COLO668 (cell line): ENCODE measurements at regions not wholly inside any gene's neighbourhood (a gene's known extent, or its start where the extent isn't known, plus 50 kb on each side); places are given as distances from the start of the nearest gene placed in this dataset.

Experiments used
- DNase-seq: peaks from one replicate; lab custom pipeline; 2025; ENCODE audit not compliant: unreplicated experiment; lab: John Stamatoyannopoulos, UW

DNA sequence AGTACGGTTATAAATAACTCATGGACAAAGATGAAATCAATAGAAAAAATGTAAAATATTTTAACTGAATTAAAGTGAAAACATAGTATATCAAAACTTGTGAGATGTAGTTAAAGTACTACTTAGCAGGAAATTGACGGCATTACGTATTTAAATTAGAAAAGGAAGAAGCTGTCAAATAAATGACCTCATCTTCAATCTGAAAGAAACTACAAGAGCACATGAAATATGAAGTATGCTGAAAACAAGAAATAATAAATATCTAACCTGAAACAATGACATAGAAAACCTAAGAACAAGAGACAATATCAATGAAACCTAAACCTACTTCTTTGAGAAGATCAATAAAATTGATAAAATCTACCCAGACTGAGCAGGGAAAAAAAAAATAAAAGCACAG is 122.2 kb upstream of the PDE4B start:
- DNase-seq = no peak

DNA sequence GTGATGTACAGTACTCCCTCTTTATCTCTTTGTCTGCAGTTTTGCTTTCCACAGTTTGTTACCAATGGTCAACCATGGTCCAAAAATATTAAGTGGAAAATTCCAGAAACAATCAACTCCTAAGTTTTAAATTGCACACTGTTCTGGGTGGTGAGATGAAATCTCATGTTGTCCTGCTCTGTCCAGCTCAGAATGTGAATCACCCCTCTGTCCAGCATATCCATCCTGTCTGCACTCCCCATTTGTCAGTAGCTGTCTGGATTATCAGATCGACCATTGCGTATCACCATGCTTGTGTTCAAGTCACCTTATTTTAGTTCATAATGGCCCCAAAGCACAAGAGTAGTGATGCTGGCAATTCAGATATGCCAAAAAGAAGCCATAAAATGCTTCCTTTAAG is 118.2 kb upstream of the PDE4B start:
- DNase-seq = no peak

DNA sequence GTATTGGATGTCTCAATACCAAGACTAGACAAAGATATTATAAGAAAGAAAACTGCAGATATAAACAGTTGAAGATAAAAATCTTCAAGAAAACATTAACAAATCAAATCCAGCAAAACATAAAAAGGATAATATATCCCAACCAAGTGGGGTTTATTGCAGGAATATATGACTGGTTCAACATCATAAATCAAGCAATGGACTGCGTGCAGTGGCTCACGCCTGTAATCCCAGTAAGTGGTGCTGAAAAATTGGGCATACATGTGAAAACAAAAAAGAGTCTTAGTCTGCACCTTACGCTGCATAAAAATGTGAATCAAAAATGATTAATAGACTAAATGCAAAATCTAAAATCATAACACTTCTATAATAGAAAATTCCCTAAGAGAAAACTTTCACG is 112.9 kb upstream of the PDE4B start:
- DNase-seq = no peak

DNA sequence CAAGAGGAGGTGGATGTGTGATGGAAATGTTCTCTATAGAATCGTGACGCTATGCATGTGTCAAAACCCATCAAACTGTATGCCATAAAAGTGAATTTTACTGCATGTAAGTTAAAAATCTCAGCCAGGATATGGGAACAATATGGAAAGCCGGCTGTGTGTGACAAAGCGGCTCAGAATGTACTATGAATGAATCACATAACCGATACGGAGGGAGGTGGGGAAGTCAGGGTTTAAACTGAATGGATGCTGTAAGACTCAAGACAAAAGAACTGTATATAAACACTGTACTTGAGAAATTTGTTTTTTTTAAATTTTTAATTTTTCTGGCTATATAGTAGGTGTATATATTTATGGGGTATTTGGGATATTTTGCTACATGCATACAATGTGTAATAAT is 111.6 kb upstream of the PDE4B start:
- DNase-seq = no peak

DNA sequence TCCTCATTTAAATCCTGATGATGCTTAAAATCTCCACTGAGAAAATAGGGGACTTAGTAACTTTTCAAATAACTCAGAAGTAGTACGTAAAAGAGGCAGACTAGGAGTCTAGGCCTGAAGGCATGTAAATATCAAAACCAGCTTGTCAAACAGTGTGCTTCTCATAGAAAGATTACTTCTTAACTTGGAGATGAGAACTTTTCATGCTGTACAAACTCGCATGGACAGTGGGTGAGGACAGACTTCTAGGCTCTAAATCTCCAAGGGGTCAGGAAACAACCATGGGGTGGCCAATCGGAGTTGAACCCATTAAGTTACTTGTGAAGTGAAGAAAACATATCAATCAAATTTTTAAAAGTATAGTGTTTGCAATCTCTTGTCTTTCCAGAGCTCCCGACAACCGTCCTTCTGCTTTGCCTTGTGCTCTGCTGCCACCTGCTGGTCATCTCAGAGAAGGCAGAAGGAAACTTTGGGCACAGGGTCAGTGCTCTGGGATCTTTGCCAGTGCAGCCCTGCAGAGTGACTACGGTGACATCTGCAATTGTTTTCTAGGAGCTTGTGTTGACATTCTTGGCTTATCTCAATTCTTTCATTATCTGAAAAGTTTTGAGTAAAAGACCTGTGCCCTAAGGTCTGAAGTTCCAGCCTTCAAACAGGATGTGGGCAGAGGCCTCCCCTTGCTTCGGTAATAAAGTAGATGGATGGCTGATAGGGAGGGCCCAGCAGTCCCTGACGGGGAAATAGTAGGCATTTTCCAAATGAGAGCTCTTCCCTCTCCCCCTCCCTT is 105.1 kb upstream of the PDE4B start:
- DNase-seq = peak; percentile 90

DNA sequence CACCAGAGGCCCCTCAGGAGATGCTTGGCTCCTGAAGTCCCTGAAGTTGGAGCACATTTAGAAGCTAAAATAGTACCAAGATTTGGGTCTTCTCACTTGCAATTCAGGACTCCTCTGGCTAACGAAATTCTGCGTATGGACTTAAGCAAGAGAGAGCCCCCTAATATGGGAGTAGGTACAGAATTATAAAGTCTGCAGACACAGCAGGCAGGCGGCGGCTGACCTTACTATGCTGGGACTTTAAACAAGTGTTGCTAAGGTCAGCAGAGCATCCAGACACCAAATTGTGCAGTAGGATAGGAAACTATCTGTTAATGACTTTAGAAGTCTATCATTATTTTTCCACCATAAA is 104.5 kb upstream of the PDE4B start:
- no peak for DNase-seq

DNA sequence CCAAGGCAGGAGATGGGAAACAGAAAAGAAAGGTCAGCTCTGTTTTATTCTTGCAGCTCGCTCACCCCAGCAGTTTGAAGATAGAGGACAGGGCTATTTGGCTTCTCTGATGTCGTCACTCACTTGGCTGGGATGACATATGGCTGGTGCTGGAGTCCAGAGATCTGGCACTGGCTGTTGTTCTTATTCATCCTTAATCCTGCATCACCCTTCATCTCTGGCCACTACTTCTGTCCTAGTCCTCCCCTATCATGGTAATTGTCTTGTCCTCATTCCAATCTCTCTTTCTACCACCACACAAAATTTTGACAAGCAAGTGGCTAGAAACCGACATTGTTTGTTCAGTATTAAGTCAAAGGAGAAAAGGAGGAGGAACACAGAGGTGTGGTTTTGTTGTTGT is 103.8 kb upstream of the PDE4B start:
- no peak for DNase-seq

DNA sequence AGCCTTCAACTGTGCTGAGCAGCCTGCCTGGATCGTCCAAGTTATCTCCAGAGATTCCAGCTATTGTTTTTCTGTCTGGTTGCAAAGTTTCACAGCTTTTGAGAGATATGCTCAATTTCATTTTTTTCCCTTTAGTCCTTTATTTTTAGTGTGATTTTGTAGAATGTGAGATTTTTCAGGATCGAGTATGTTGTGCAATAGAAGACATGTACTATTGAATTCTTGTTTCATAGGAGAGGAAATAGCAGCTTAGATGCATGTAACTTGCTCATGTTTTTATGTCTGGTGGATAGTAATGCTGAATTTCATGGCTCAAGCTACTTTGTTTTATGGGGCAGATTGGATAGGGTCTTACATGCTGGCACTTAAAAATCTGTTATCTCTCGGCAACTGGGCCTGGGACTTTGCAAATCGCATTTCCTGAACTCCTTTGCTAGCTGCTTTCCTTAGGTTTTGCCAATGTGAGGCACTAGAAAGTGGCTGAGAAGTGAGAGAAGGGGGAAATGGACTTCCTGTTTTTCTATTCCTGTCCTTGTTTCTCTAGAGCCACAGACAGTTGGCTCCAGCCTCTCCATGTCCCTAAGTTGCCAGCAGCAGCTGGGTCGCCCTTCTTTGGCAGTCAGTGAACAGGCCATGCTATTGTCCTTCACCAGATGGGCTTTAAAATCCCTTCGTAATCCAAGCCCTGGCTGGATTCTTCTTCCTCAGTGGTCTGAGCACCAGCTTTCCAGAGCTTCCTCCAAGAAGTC is 101.4 kb upstream of the PDE4B start:
- DNase-seq = no peak

DNA sequence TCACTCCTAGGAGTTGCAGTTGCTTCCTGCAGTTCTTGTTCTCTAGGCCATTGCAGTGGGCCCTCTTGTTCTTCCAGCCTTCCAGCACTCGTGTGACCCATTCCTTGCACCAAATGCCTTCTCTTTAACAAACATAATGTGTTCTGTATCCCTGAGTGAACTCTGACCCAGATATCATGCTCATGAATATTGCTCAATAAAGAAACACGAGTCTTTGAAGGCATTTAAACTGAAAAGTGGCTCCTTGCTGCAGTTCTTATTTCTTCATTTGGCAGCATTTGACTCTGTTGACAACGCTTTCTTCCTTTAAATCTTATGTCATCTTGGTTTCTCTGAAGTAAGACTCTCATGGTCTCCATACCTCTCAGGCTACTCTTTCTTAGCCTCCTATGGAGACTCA is 100.7 kb upstream of the PDE4B start:
- no peak for DNase-seq

DNA sequence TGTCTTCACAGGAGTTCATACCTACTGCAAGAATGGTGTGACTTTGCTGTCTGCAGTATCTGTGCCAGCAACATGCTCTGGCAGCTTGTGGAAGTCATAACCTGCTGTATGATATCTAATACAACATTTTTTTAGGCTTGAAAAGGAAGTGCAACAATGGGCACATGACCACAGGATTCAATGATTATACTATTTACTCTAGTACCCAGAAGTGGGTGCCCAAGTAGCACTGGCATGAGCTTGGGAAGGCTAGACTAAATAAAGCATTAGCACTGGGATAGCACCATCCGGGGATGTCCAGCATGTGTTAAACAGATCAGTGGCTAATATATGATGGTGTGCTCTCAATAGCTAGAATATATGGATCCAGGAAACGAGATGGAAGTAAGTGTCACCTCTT is 98.6 kb upstream of the PDE4B start:
- DNase-seq = no peak

DNA sequence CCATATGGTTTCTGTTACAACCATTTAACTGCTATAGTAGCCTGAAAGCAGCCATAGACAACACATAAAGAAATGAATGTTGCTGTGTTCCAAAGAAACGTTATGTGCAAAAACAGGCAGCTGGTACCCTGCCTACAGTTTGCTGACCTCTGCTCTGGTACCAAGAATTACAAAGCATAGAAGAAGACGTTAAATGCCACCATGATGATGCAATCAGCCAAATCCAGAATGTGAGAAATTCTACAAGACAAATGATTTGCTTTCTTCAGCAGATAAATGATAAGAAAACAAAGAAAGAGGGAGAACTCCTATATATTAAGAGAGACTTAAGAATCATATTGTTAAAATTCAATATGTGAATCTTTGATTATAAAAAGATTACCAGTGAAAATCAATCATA is 97.8 kb upstream of the PDE4B start:
- DNase-seq = no peak

DNA sequence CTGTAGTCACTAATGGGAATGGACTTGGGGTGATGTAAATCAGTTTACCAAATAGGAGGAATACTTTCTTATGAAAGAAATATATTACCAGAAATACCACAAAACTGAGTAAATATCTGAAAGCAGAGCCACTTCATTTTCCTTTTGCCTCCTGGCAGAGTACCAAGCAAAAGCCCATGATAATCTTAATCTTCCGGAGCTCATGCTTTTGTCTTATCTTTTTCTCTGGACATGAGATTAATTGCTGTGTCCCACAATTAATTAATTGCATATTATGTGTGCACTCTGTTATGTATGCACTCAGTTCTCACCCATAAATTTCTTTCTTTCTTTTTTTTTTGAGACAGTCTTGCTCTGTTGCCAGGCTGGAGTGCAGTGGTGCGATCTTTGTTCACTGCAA is 94.1 kb upstream of the PDE4B start:
- no peak for DNase-seq

DNA sequence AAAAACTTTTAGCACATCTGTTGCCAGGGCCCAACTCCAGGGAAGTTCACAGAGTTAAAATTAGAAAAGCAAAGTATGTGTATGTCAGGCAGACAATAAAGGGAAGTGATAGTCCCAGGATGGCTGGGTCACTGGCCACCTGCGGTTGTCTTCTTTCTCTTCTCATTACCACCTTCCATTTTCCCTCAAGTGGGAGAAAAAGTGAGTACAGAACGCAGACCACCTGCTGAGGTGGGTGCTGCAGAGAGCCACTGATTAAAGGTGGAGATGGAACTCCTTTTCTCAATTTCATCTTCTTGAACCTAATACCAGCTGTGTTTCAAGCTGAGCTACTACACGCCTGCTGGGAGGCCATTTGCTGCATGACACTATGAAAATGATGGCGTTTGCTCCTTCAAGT is 88.8 kb upstream of the PDE4B start:
- no peak for DNase-seq

DNA sequence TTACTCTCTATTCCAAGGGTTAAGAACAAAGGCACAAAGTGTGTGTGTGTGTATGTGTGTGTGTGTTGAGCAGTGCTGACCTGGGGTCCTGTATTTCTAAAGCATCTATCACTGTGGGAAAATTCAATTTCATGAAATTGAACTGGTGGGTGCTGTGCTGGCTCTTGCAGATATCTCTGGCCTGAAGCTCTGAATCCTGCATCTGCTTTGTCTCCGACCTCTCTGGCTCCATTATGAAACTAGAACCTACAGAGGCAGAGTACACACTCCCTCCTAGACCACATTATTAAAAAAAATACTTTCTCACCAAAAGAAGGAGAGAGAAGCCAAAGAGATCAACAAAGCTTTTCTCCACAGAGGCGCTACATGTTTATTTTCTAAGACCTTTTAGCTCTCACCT is 88.4 kb upstream of the PDE4B start:
- DNase-seq = no peak

DNA sequence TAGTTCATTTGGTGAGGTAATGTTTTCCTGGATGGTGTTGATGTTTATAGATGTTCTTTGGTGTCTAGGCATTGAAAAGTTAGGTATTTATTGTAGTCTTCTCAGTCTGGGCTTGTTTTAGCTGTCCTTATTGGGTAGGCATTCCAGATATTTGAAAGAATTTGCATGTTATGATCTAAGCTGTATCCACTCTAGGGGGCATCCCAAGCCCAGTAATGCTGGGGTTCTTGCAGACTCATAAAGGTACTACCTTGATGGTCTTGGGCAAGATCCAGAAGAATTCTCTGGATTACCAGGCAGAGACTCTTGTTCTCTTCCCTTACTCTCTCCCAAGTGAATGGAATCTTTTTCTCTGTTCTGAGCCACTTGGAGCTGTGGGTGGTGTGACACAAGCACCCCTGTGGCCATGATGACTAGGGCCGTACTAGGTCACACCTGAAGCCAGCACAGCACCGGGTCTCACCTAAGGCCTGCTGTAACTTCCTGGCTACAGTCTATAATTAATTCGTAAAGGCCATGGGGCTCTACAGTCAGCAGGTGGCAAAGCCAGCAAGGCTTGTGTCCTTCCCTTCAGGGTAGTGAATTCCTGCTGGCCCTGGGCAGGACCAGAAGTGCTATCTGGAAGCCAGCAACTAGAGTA is 74.8 kb upstream of the PDE4B start:
- peak; percentile 42 for DNase-seq

DNA sequence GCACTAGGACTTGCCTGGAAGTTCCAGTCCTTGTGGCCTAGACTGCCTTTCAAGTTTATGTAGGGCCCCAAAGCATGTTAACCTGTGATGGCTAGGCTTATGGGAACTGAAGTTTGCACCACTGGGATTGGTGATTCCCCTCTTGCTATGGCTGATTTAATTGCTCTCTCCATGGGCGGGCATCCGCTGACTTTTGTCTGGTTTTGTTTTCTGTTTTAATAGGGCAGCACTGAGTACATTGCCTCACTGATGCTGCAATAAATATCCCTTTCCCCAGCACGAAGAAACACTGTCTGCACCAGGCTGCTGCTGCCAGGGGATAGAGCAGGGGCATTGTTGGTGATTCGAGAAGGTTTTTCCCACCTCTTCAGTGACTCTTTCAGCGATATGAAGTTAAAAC is 73.3 kb upstream of the PDE4B start:
- DNase-seq = no peak

DNA sequence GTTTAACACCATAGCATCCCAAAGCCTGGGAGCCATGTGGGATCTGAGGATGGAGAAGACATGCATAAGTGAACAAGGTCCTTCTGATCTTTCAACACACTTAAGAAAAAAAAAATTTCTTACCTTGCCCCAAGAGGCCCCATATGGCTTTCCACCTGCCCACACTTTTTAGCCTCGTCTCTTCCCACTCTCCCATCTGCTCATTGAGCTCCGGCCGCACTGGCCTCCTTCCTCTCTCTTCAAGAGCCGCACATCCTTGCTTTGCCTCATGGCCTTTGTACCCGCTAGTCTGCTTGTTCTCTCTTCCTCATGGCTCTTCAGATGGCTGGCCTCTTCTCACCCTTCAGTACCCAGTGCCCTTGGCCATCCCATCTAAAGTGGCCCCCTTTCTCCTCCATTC is 70.2 kb upstream of the PDE4B start:
- no peak for DNase-seq

DNA sequence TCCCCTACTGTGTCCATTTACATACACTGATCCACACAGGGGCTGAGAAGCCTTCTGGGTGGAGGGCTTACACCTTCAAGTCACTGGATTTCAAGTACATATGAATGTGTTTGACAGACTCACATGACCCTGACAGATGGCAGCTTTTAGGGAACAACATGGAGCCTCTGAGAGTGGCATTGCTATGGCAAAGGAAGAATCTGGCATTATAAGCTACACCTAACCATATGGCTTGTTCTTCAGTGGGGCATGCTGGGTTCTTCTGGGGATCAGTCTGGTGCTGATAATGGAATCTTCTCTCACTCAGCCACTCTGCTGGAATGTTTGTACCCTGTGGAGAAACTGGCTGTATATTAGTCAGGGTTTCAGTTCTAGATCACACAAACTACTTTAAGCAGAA is 68.5 kb upstream of the PDE4B start:
- DNase-seq = no peak

DNA sequence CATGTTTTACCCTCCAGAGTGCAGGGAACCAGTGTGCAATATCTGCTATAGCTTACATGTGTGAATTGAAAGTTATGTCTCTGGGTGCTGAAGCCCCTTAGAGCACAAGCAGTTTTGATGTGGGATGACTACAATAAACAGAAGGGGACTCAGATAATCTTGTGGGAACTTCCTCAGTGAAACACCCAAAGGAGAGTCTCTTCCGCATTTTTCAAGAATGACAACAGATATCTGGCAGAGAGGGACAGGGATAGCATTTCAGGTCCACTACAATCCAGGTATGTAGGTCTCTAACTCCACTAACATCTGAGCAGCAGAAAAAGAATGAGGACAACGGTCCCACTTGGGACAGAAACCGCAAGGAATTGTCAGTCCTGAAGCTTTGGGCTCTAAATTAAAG is 67.6 kb upstream of the PDE4B start:
- no peak for DNase-seq

DNA sequence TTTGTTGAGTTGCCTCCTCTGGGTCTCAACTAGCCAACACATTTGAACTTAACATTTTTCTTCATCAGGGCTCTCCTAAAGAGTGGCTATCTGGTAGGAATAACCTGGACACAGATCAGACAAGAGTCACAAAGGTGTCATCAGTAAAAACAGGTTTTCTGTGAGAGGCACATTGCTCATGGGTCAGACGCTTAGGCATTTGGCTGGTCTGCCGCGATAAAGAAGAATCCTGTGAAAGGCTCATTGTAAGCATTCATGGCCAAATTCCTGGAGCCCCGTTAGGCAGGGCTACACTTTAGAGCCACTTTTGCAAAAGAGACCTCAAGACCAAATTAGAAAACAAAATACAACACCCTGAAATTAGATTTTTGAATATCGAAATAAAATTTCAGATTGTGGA is 64.2 kb upstream of the PDE4B start:
- no peak for DNase-seq

DNA sequence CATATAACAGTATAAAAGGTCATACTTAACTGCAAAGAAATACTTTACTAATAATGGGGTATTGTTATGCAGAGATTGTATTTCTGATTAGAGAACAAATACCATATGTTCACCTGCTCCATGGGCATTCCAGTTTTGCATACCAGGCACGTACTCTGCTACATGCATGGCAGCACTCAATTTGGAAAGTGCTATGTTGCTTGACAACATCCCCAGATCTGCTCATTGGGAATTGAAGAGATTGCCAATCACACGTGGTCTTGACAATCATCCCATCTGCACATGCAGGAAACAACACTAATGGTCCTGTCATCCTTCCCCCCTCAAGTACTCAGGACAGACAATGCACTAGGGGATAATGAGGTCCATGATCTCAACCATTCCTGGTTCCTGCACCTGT is 63.4 kb upstream of the PDE4B start:
- DNase-seq = peak; percentile 33

DNA sequence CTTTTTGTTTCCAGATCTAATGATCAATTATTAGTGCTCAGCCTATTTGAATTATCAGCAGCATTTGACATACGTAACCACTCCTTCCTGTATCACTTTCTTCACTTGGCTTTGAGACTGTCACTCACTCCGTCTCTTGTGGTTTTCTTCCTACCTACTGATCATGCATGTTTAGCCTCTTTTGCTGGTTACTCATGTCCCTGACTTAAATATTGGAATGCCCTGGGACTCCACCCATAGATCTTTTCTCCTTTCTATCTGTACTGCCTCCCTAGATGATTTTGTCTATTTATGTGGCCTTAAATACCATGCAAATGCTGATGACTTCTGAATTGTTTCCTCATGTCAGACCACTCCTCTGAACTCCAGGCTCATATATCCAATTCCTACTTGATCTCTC is 57.7 kb upstream of the PDE4B start:
- DNase-seq = no peak
